GM21381 (cell line): ENCODE measurements at regions not wholly inside any gene's neighbourhood (a gene's known extent, or its start where the extent isn't known, plus 50 kb on each side); places are given as distances from the start of the nearest gene placed in this dataset.

Experiments used
- ATAC-seq: cut with Tn5 transposase; IDR thresholded peaks from one replicate; pipeline ENCODE4 v1.9.1; 2021; ENCODE audit warnings: mild to moderate bottlenecking, moderate library complexity; ENCODE audit not compliant: unreplicated experiment

DNA sequence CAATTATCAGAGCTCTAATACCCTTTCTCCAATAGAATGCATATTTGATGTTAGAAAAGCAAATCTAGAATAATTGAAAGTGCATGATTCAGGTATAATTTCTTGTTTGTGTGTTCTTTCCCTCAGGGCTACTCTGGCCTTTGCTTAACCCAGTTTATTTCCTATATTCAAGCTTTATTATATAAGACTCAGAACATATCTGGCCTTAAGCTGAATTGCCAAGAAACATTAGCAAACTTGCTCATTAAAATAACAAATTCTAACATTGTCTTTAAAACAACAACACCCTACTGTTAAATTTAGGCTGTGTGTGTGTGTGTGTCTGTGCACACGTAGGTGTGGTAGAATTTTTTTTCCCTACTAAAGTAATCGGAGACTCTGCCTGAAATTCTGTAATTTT lies 426.5 kb downstream of the UTRN start:
- ATAC-seq, result no peak

GRCh38 chr6:144712541-144712940 lies 427.4 kb downstream of the UTRN start:
- no peak for ATAC-seq

DNA sequence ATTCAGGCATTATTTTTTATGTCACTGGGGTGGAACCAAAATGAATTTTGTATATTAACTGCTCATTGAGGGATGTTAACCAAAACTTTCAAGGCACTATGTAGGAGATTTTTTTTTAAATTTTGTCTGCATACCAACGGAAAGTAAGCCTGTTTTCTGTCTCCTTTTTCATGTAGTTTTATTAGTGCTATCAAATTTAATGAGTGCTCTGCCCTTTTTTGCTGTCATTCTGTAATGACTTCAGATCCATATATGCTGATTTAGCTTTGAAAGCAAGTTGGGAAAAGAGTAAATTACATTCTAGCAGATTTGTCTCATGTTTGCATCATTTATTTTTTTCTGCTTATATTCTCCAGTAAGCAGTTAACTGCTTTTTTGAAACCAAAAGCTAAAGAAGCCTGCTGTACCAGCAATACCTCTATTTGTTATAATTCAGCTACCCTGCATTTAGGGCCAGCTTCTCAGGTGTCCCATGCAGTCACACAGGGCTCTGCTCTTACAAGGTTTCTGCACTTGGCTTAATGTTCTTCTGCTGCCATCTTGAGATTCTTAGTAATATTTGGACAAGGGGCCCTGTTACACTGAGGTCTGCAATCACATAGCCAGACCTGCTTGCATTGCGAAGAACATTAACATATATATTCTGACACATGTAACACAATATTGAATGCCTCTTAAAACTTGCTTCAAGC lies 429.0 kb downstream of the UTRN start:
- no peak for ATAC-seq

GRCh38 chr6:144715344-144715743 lies 430.2 kb downstream of the UTRN start:
- peak; percentile 71 for ATAC-seq

DNA sequence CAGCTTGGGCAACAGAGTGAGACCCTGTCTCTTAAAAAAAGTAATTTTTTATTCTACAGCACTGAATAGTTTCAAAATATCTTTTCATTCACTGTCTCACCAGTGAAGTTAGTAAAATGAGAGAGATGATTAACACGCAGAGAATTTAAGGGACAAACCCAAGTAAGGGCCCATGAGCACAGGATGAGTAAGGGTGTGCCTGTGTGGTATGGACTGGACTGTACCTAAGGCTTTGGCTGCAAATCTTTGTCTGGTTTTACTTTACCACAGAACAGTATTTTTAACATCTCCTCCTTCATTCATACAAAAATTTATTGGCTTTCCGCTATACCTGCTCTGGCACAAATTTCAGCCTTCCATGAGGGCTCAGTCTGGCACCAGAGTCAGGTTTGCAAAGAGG lies 433.3 kb downstream of the UTRN start:
- ATAC-seq, result no peak

DNA sequence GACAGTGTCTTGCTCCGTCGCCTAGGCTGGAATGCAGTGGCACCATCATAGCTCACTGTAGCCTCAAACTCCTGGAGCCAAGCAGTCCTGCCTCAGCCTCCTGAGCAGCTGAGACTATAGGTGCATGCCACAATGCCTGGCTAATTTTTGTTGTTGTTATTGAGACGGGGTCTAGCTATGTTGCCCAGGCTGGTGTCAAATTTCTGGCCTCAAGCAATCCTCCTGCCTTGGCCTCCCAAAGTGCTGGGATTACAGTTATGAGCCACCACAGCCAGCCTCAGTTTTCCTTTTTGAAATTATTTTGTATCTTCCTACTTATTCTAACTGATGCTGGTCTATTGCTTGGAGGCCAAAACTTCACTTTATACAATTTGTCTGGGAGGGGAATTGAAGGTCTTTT lies 436.1 kb downstream of the UTRN start:
- no peak for ATAC-seq

- ATAC-seq, result no peak
Observed at GRCh38 chr6:144722154-144722737, 437.1 kb downstream of the UTRN start.

- no peak for ATAC-seq
Observed at GRCh38 chr6:144722925-144723324, 437.8 kb downstream of the UTRN start.

DNA sequence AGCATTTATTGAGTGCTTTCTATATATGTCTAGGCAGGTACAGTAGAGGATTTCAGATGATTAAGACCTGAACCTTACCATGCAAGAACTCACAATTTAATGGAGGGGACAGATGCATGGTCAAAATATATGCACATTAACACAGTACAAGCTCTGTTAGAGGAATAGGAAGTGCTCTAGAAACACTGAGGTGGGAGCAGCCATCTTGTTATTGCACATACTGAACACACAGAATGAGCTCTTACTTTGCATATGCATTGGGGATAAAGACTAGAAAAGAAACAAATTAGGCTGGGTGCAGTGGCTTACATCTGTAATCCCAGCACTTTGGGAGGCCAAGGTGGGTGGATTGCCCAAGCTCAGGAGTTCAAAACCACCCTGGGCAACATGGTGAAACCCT lies 438.3 kb downstream of the UTRN start:
- no peak for ATAC-seq

- ATAC-seq, result no peak
Observed at GRCh38 chr6:144724818-144725217, 439.7 kb downstream of the UTRN start.

GRCh38 chr6:144725736-144726522 lies 440.8 kb downstream of the UTRN start:
- ATAC-seq, result peak; percentile 75

DNA sequence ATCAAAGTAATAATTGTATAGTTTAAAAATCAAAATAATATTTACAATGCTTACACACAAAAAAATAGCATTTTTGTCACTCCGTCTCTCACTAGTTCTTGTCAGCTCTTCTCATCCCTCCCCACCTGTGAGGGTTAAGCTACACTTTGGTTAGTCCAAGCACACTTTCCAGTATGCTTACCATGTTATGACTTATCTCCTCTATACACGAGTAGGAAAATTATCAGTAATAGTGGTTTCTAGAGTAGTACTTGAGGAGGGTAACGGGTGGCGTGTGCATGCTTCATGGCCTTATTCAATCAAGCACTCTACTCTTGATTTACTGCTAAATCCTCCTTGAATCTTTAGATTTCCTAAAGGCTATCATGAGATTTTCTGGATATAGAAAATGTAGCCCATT lies 443.7 kb downstream of the UTRN start:
- ATAC-seq, result no peak

DNA sequence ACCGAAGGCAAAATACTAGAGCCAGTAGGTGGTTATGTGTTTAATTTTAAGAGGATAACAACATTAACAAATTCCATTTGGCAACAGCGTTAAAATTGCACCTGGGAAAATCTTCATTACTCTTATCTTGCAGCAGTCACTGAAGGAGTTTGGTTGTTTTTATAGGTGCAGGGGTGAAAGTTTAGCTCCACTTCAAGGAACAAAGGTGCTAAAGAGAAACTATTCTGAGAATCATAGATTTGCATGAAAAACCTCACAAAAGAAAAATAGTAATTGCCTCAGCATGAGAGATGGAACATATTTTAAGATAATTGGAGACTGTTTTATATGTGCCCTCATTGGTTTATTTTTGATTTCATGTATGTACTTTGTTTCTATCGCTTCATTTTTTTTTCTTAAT lies 444.4 kb downstream of the UTRN start:
- ATAC-seq, result peak; percentile 57

DNA sequence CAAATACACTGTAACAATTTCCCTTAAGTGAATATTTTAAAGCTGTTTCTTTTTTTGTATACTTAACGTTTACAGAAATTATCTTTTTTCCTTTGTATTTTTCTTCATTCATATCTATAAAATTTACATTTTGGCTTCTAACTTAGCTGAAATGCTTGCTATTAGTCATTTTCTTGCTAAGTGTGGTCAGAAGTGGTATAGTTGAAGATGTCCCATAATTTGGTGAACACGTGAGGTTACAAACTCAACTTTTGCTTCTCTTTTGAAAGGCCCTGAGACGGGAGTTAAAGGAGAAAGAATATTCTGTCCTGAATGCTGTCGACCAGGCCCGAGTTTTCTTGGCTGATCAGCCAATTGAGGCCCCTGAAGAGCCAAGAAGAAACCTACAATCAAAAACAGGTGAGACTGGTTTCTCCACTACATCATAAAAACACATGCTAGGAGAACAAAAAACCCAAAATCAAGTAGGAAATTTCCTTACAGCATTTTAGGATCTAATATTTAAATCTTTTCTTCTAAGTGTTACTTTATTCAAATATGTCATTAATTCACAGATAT lies 445.0 kb downstream of the UTRN start:
- peak; percentile 37 for ATAC-seq

- ATAC-seq, result no peak
Observed at GRCh38 chr6:144731229-144731628, 446.1 kb downstream of the UTRN start.

- no peak for ATAC-seq
Observed at GRCh38 chr6:144736763-144737162, 451.6 kb downstream of the UTRN start.

DNA sequence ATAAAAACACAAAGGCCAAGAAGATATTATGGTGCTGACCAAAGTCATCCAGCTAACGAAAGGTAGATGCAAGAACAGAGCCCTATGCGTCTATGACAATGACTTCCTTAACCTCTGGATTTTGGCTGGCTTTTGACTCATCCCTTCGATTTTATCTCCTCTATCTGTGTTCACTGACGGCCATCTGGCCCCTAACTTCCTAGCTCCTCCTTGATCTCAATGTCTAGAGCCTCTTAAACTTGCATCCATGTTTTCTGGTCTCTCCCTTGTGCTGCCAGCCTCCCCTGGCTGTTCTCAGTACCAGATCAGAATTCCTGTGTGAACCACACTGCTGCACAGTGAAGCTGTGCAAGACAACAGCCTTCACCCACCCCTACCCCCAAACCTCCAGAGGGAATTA lies 452.9 kb downstream of the UTRN start:
- no peak for ATAC-seq

- ATAC-seq, result no peak
Observed at GRCh38 chr6:144739873-144740272, 454.7 kb downstream of the UTRN start.

DNA sequence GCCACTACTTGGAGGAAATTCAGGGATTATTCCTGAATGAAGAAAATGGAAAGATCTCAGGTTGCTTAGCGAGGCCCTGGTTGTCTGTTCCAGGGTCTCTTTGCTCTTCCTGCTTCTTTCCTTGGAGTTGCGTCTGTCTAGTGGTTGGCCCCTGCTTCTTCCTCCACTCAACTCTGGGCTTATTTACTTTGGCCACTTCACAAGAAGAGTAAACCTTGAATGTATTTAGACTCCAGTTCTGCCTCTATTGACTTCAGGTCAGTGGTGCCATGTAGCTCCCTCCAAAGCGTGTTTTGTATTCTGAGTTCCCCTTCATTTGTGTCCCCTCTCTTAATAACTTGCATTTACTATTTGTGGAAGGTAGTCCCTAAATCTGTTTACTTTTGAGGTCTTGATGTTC lies 456.5 kb downstream of the UTRN start:
- no peak for ATAC-seq

GRCh38 chr6:144742779-144743178 lies 457.6 kb downstream of the UTRN start:
- ATAC-seq, result no peak

GRCh38 chr6:144744720-144745119 lies 459.6 kb downstream of the UTRN start:
- no peak for ATAC-seq

DNA sequence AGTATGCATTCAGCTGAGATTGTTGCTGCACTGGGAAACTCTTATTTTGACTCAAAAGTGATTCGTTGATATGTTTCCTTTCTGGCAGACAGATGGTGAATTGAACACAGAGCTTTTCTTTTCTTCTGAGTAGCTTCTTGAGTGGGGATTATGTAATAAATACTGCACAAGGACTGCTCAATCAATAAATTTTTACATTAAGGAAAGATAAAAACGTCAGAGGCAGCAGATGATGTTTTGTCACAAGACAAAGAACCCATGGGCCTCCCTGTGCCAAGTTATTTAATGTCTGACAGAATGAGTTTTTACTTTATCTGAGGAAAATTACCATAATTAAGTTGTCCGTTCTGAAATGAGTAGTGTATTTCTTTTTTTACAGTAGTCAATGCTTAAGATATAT lies 460.3 kb downstream of the UTRN start:
- no peak for ATAC-seq
